ENCODE measurements at regions not wholly inside any gene's neighbourhood (a gene's known extent, or its start where the extent isn't known, plus 50 kb on each side); places are given as distances from the start of the nearest gene placed in this dataset.

GRCh38 chr12:127712561-127712960, 554.4 kb upstream of the TMEM132C start:
- no peak for DNase-seq (ENCODE audit: low read depth, low spot score)

GRCh38 chr12:127716166-127716565, 550.8 kb upstream of the TMEM132C start:
- no peak for DNase-seq (ENCODE audit: low read depth, low spot score)

- no peak for DNase-seq (ENCODE audit: low read depth, low spot score)
These were observed 549.7 kb upstream of the TMEM132C start for GRCh38 chr12:127717278-127717677.

GRCh38 chr12:127720334-127720733, 546.6 kb upstream of the TMEM132C start:
- no peak for DNase-seq (ENCODE audit: low read depth, low spot score)

- DNase-seq (ENCODE audit: low read depth, low spot score) = no peak
These were observed 544.4 kb upstream of the TMEM132C start for GRCh38 chr12:127722611-127723010.

- DNase-seq (ENCODE audit: low read depth, low spot score) = no peak
These were observed 543.7 kb upstream of the TMEM132C start for GRCh38 chr12:127723251-127723650.

- no peak for DNase-seq (ENCODE audit: low read depth, low spot score)
These were observed 540.2 kb upstream of the TMEM132C start for GRCh38 chr12:127726671-127727315.

GRCh38 chr12:127728285-127728684, 538.7 kb upstream of the TMEM132C start:
- DNase-seq (ENCODE audit: low read depth, low spot score) = no peak

- DNase-seq (ENCODE audit: low read depth, low spot score) = no peak
These were observed 538.2 kb upstream of the TMEM132C start for GRCh38 chr12:127728729-127729128.

- no peak for DNase-seq (ENCODE audit: low read depth, low spot score)
These were observed 537.6 kb upstream of the TMEM132C start for GRCh38 chr12:127729381-127729780.

GRCh38 chr12:127731657-127732056, 535.3 kb upstream of the TMEM132C start:
- DNase-seq (ENCODE audit: low read depth, low spot score) = no peak

GRCh38 chr12:127742231-127742630, 524.7 kb upstream of the TMEM132C start:
- no peak for DNase-seq (ENCODE audit: low read depth, low spot score)

- DNase-seq (ENCODE audit: low read depth, low spot score) = no peak
These were observed 521.3 kb upstream of the TMEM132C start for GRCh38 chr12:127745469-127746212.

- no peak for DNase-seq (ENCODE audit: low read depth, low spot score)
These were observed 517.6 kb upstream of the TMEM132C start for GRCh38 chr12:127749416-127749815.

GRCh38 chr12:127750076-127750840, 516.7 kb upstream of the TMEM132C start:
- no peak for DNase-seq (ENCODE audit: low read depth, low spot score)

- DNase-seq (ENCODE audit: low read depth, low spot score) = no peak
These were observed 514.2 kb upstream of the TMEM132C start for GRCh38 chr12:127752802-127753201.

- DNase-seq (ENCODE audit: low read depth, low spot score) = no peak
These were observed 506.6 kb upstream of the TMEM132C start for GRCh38 chr12:127760357-127760756.

- DNase-seq (ENCODE audit: low read depth, low spot score) = no peak
These were observed 506.0 kb upstream of the TMEM132C start for GRCh38 chr12:127760996-127761395.

- DNase-seq (ENCODE audit: low read depth, low spot score) = no peak
These were observed 505.1 kb upstream of the TMEM132C start for GRCh38 chr12:127761880-127762279.

- DNase-seq (ENCODE audit: low read depth, low spot score) = no peak
These were observed 499.3 kb upstream of the TMEM132C start for GRCh38 chr12:127767656-127768055.

GRCh38 chr12:127770118-127770517, 496.9 kb upstream of the TMEM132C start:
- DNase-seq (ENCODE audit: low read depth, low spot score) = no peak

GRCh38 chr12:127771546-127771945, 495.4 kb upstream of the TMEM132C start:
- no peak for DNase-seq (ENCODE audit: low read depth, low spot score)

- no peak for DNase-seq (ENCODE audit: low read depth, low spot score)
These were observed 493.4 kb upstream of the TMEM132C start for GRCh38 chr12:127773520-127773919.

Measured in brain pericyte (primary cell).